ENCODE measurements at regions not wholly inside any gene's neighbourhood (a gene's known extent, or its start where the extent isn't known, plus 50 kb on each side); places are given as distances from the start of the nearest gene placed in this dataset.
A peak's percentile ranks its signal among the peaks of the same experiment; 100 is the strongest.
"Not testable (repeated sequence)": the region's sequence is repeated elsewhere in the genome, so short reads cannot be mapped to it uniquely, and the experiment has no call there.

- peak; percentile 88 to 95 for DNase-seq (ENCODE audit: low read depth in 2 of 2)
- no peak for TF ChIP-seq CTCF (IDR thresholded peaks at IDR 0.05; ENCODE audit: low read depth, low read length)
Measured at GRCh38 chr2:215830304-215830703, 183.0 kb downstream of the MREG start.

GRCh38 chr2:215829261-215829660 lies 184.1 kb downstream of the MREG start:
- no peak for TF ChIP-seq CTCF (IDR thresholded peaks at IDR 0.05; ENCODE audit: low read depth, low read length)
- H3K4me3 ChIP-seq (replicated peaks in 1 of 2; ENCODE audit: low read depth in 2 of 2, low read length in 2 of 2), result no peak overlapping the region
- DNase-seq (ENCODE audit: low read depth in 2 of 2), result no peak

More at GRCh38 chr2:215830304-215830703, 183.0 kb downstream of the MREG start:
- no peak overlapping the region for H3K4me3 ChIP-seq (replicated peaks in 1 of 2; ENCODE audit: low read depth in 2 of 2, low read length in 2 of 2)

- no peak overlapping the region for H3K4me3 ChIP-seq (replicated peaks in 1 of 2; ENCODE audit: low read depth in 2 of 2, low read length in 2 of 2)
- peak; percentile 82 to 86 for DNase-seq (ENCODE audit: low read depth in 2 of 2)
- peak; percentile 75 for TF ChIP-seq CTCF (IDR thresholded peaks at IDR 0.05; ENCODE audit: low read depth, low read length)
Measured at GRCh38 chr2:215828528-215829184, 184.7 kb downstream of the MREG start.

- peak; percentile 43 to 58 for DNase-seq (ENCODE audit: low read depth in 2 of 2)
- H3K4me3 ChIP-seq (replicated peaks in 1 of 2; ENCODE audit: low read depth in 2 of 2, low read length in 2 of 2), result no peak overlapping the region
- peak; percentile 4 for TF ChIP-seq CTCF (IDR thresholded peaks at IDR 0.05; ENCODE audit: low read depth, low read length)
Measured at GRCh38 chr2:215826838-215827441, 186.4 kb downstream of the MREG start.

GRCh38 chr2:215826376-215826775 lies 187.0 kb downstream of the MREG start:
- no peak for TF ChIP-seq CTCF (IDR thresholded peaks at IDR 0.05; ENCODE audit: low read depth, low read length)
- no peak overlapping the region for H3K4me3 ChIP-seq (replicated peaks in 1 of 2; ENCODE audit: low read depth in 2 of 2, low read length in 2 of 2)
- no peak for DNase-seq (ENCODE audit: low read depth in 2 of 2)

- peak in 1 of 2 donors; percentile 57 for DNase-seq (ENCODE audit: low read depth in 2 of 2)
- no peak overlapping the region for H3K4me3 ChIP-seq (replicated peaks in 1 of 2; ENCODE audit: low read depth in 2 of 2, low read length in 2 of 2)
- TF ChIP-seq CTCF (IDR thresholded peaks at IDR 0.05; ENCODE audit: low read depth, low read length), result no peak
Measured at GRCh38 chr2:215825707-215826106, 187.6 kb downstream of the MREG start.

- not testable (repeated sequence) for H3K4me3 ChIP-seq (replicated peaks in 1 of 2; ENCODE audit: low read depth in 2 of 2, low read length in 2 of 2); DNase-seq (ENCODE audit: low read depth in 2 of 2)
Measured at GRCh38 chr2:215821298-215821697, 192.1 kb downstream of the MREG start.

- H3K4me3 ChIP-seq (replicated peaks in 1 of 2; ENCODE audit: low read depth in 2 of 2, low read length in 2 of 2); DNase-seq (ENCODE audit: low read depth in 2 of 2): not testable (repeated sequence)
Measured at GRCh38 chr2:215819713-215820112, 193.6 kb downstream of the MREG start.
